ENCODE measurements at regions not wholly inside any gene's neighbourhood (a gene's known extent, or its start where the extent isn't known, plus 50 kb on each side); places are given as distances from the start of the nearest gene placed in this dataset.
"Not testable (repeated sequence)": the region's sequence is repeated elsewhere in the genome, so short reads cannot be mapped to it uniquely, and the experiment has no call there.

GRCh38 chr18:29397536-29397935 lies 1220.6 kb upstream of the CDH2 start:
- no peak overlapping the region for H3K27ac ChIP-seq
- TF ChIP-seq ZFX (IDR thresholded peaks at IDR 0.05): no peak
- no peak for TF ChIP-seq CTCF (conservative IDR thresholded peaks at IDR 0.05)

- TF ChIP-seq CTCF (conservative IDR thresholded peaks at IDR 0.05) (no peak), ZFX (IDR thresholded peaks at IDR 0.05) (no peak)
- H3K27ac ChIP-seq: no peak overlapping the region
Measured at GRCh38 chr18:29383311-29384273, 1206.7 kb upstream of the CDH2 start.

DNA sequence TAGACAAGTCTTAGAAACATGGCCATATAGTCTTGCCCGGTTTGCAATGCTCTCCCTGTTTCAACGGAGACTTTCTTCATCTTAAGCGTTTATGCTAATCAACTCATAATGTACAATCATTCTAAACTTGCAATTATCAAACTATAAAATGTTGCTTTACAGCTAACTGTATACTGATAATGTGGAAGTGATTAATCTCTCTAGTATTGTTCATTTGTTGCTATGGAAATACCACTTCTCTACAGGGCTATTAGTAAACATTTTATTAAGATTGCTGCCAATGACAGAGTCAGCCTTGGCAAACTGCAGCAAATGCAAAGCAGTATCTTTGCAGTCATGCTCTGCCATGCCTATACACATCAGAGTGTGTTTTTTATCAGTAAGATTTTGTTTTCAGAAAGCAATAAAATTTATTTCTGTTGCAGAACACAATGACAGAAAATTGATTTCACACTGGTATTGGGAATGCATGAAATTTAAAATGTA lies 1201.8 kb upstream of the CDH2 start:
- TF ChIP-seq CTCF (conservative IDR thresholded peaks at IDR 0.05): no peak
- no peak for TF ChIP-seq ZFX (IDR thresholded peaks at IDR 0.05)
- no peak overlapping the region for H3K27ac ChIP-seq

GRCh38 chr18:29377346-29377745 lies 1200.4 kb upstream of the CDH2 start:
- TF ChIP-seq CTCF (conservative IDR thresholded peaks at IDR 0.05): no peak
- TF ChIP-seq ZFX (IDR thresholded peaks at IDR 0.05): no peak
- no peak overlapping the region for H3K27ac ChIP-seq

- TF ChIP-seq CTCF (conservative IDR thresholded peaks at IDR 0.05): no peak
- no peak for TF ChIP-seq ZFX (IDR thresholded peaks at IDR 0.05)
Measured at GRCh38 chr18:29373000-29373399, 1196.1 kb upstream of the CDH2 start.

DNA sequence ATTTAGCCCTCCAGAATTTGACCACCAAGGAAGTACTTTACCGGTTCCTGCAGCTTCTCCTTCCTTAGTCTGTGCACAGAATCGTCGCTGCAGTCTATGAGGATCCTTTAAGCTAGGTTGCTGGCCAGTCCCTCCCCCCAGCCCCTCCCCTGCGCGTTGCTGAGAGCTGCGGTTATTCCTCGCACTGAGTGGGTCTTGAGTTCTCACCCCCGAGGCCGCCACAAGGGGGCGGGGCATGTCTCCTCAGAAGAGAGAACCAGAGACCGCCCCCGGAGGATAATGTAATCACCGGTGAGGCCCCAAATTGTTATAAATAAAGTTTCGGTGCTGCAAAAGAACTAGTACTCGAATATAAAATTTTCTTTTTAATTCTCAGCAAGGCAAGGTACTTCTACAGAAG lies 1184.9 kb upstream of the CDH2 start:
- H3K27ac ChIP-seq: no peak overlapping the region
- TF ChIP-seq CTCF (conservative IDR thresholded peaks at IDR 0.05) (peak; percentile 40), ZFX (IDR thresholded peaks at IDR 0.05) (no peak)

More at GRCh38 chr18:29373000-29373399, 1196.1 kb upstream of the CDH2 start:
- H3K27ac ChIP-seq: no peak overlapping the region

GRCh38 chr18:29360659-29361058 lies 1183.7 kb upstream of the CDH2 start:
- H3K27ac ChIP-seq: not testable (repeated sequence)

GRCh38 chr18:29359222-29359621 lies 1182.3 kb upstream of the CDH2 start:
- not testable (repeated sequence) for H3K27ac ChIP-seq
